ENCODE measurements at regions not wholly inside any gene's neighbourhood (a gene's known extent, or its start where the extent isn't known, plus 50 kb on each side); places are given as distances from the start of the nearest gene placed in this dataset.

GRCh38 chr14:53784688-53785087 lies 171.9 kb downstream of the BMP4 start (continued):
- TF ChIP-seq ZNF462 (CRISPR knock-in tag; IDR thresholded peaks at IDR 0.05) (no peak), ZNF114 (CRISPR knock-in tag; IDR thresholded peaks at IDR 0.05) (no peak), NANOG (IDR thresholded peaks at IDR 0.05; ENCODE audit: borderline replicate concordance) (no peak), CTCF (conservative IDR thresholded peaks at IDR 0.05; ENCODE audit: low read depth in 2 of 2) (no peak)
- TF ChIP-seq, protein P1, sequence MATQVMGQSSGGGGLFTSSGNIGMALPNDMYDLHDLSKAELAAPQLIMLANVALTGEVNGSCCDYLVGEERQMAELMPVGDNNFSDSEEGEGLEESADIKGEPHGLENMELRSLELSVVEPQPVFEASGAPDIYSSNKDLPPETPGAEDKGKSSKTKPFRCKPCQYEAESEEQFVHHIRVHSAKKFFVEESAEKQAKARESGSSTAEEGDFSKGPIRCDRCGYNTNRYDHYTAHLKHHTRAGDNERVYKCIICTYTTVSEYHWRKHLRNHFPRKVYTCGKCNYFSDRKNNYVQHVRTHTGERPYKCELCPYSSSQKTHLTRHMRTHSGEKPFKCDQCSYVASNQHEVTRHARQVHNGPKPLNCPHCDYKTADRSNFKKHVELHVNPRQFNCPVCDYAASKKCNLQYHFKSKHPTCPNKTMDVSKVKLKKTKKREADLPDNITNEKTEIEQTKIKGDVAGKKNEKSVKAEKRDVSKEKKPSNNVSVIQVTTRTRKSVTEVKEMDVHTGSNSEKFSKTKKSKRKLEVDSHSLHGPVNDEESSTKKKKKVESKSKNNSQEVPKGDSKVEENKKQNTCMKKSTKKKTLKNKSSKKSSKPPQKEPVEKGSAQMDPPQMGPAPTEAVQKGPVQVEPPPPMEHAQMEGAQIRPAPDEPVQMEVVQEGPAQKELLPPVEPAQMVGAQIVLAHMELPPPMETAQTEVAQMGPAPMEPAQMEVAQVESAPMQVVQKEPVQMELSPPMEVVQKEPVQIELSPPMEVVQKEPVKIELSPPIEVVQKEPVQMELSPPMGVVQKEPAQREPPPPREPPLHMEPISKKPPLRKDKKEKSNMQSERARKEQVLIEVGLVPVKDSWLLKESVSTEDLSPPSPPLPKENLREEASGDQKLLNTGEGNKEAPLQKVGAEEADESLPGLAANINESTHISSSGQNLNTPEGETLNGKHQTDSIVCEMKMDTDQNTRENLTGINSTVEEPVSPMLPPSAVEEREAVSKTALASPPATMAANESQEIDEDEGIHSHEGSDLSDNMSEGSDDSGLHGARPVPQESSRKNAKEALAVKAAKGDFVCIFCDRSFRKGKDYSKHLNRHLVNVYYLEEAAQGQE (IDR thresholded peaks at IDR 0.05; ENCODE audit: unreplicated experiment) = no peak

All from GM23338 (cell line).